GM18498 (cell line): ENCODE measurements at regions not wholly inside any gene's neighbourhood (a gene's known extent, or its start where the extent isn't known, plus 50 kb on each side); places are given as distances from the start of the nearest gene placed in this dataset.

Source experiments
- ATAC-seq: cut with Tn5 transposase; IDR thresholded peaks from one replicate; pipeline ENCODE4 v1.9.1; 2021; ENCODE audit warnings: mild to moderate bottlenecking, moderate library complexity; ENCODE audit not compliant: unreplicated experiment

- no peak for ATAC-seq
Measured at GRCh38 chr11:109735128-109735527, 313.1 kb downstream of the C11orf87 start.

- ATAC-seq, result no peak
Measured at GRCh38 chr11:109739379-109739778, 317.4 kb downstream of the C11orf87 start.

GRCh38 chr11:109745996-109746625, 324.1 kb downstream of the C11orf87 start:
- ATAC-seq, result no peak

- peak; percentile 58 for ATAC-seq
Measured at GRCh38 chr11:109747839-109748238, 325.8 kb downstream of the C11orf87 start.

- no peak for ATAC-seq
Measured at GRCh38 chr11:109749476-109749875, 327.5 kb downstream of the C11orf87 start.

GRCh38 chr11:109750964-109751363, 329.0 kb downstream of the C11orf87 start:
- no peak for ATAC-seq

GRCh38 chr11:109752212-109752825, 330.3 kb downstream of the C11orf87 start:
- no peak for ATAC-seq

- no peak for ATAC-seq
Measured at GRCh38 chr11:109756521-109756920, 334.5 kb downstream of the C11orf87 start.

GRCh38 chr11:109756951-109757350, 335.0 kb downstream of the C11orf87 start:
- ATAC-seq, result no peak

- ATAC-seq, result no peak
Measured at GRCh38 chr11:109762546-109762945, 330.6 kb upstream of the ZC3H12C start.

- no peak for ATAC-seq
Measured at GRCh38 chr11:109765709-109766311, 327.4 kb upstream of the ZC3H12C start.

GRCh38 chr11:109769858-109770257, 323.3 kb upstream of the ZC3H12C start:
- no peak for ATAC-seq

- no peak for ATAC-seq
Measured at GRCh38 chr11:109770323-109770722, 322.9 kb upstream of the ZC3H12C start.

GRCh38 chr11:109772892-109773291, 320.3 kb upstream of the ZC3H12C start:
- ATAC-seq, result no peak

- no peak for ATAC-seq
Measured at GRCh38 chr11:109775686-109776085, 317.5 kb upstream of the ZC3H12C start.

- ATAC-seq, result no peak
Measured at GRCh38 chr11:109783014-109783413, 310.2 kb upstream of the ZC3H12C start.

- ATAC-seq, result peak; percentile 99
Measured at GRCh38 chr11:109783840-109784239, 309.4 kb upstream of the ZC3H12C start.

GRCh38 chr11:109784536-109784935, 308.7 kb upstream of the ZC3H12C start:
- no peak for ATAC-seq

GRCh38 chr11:109785198-109785597, 308.0 kb upstream of the ZC3H12C start:
- ATAC-seq, result no peak

- no peak for ATAC-seq
Measured at GRCh38 chr11:109785714-109786113, 307.5 kb upstream of the ZC3H12C start.

GRCh38 chr11:109788948-109789490, 304.2 kb upstream of the ZC3H12C start:
- no peak for ATAC-seq

- ATAC-seq, result no peak
Measured at GRCh38 chr11:109789901-109790300, 303.3 kb upstream of the ZC3H12C start.
